ENCODE measurements at regions not wholly inside any gene's neighbourhood (a gene's known extent, or its start where the extent isn't known, plus 50 kb on each side); places are given as distances from the start of the nearest gene placed in this dataset.
"Not testable (repeated sequence)": the region's sequence is repeated elsewhere in the genome, so short reads cannot be mapped to it uniquely, and the experiment has no call there.

DNA sequence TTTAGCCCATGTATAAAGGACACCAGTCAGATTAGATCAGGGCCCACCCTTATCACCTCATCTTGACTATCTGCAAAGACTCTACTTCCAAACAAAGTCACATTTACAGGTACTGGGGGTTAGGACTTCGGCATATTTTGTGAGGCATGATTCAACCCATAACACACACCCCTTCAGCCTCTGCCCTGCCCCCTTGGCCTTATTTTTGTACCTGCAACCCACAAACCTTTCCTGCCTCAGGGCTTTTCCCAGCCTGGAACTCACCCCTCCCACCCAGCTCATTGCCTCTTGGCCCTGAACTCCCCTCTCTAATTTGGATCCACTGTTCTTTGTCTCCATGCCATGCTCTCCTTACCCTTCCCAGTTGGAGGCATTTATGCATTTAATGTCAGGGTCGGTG lies 1116.9 kb downstream of the TBC1D22A start:
- Mint-ChIP-seq H3K27ac (no peak overlapping the region), H3K36me3 (ENCODE audit: low read depth) (no peaks in the 10 kb centered on the region), H3K9me3 (no peaks in the 10 kb centered on the region), H3K27me3 (peaks cover 8% of the 10 kb centered on the region), H3K4me3 (no peak overlapping the region), H3K4me1 (no peaks in the 10 kb centered on the region)
- no peak for DNase-seq
- ChIA-PET CTCF (no interaction called here), POLR2A (no interaction called here)

DNA sequence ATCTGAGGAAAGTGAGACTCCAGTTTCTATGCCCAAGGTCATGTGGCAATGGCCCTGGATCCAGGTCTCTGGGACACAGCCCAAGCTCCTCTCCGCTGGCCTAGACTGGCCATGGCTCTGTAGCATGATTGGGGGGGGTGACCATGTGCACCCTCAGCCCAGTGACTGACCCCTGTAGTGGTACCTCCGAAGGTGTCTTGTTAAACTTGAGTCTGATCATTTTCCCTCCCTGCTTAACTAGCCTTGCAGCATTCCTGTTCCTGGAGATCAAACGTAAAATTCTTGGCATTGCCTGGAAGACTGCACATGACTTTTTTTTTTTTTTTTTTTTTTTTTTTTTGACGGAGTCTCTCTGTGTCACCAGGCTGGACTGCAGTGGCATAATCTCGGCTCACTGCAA lies 1116.0 kb downstream of the TBC1D22A start:
- H3K9me3 Mint-ChIP-seq, result no peaks in the 10 kb centered on the region
- POLR2A ChIA-PET, result no interaction called here
- H3K27ac Mint-ChIP-seq, result no peak overlapping the region
- H3K36me3 Mint-ChIP-seq (ENCODE audit: low read depth), result no peaks in the 10 kb centered on the region
- H3K4me3 Mint-ChIP-seq, result no peak overlapping the region
- CTCF ChIA-PET, result no interaction called here
- peaks cover 10% of the 10 kb centered on the region for H3K27me3 Mint-ChIP-seq
- H3K4me1 Mint-ChIP-seq, result no peaks in the 10 kb centered on the region
- no peak for DNase-seq

DNA sequence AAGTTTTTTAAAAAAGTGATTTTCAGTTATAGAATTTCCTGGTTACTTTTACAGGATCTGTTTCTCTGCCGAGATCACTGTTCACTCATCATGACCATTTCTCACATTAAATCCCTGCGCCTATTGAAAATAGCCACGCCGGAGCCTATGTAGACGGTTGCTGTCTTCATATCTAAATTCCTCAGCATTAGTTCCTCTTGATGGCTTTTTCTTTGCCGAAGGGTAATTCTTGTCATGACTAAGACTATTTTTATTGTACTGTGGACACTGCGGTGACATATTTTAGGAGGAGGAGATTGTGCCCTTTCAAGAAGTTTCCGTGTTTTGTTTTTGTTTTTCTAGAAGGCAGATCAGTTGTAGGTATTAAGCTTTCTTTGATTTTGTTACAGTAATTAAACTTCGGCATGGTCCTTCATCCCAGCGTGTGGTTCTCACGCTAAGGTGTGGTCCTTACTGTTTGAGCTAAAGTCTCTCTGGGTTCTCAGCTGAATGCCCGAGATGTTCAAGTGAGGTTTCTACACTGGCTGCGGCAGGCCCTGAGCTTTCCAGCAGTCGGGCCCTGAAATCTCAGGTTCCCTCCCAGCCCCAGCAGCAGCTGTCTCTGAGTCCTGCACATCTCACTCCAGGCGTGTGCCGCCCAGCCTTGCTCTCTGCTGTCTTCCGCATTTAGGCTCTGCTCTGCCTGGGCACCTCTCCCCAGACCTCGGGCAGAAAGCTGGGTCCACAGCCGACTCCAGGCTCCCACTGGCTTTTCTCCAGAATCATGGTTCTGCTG lies 1110.5 kb downstream of the TBC1D22A start:
- ChIA-PET POLR2A (no interaction called here), CTCF (no interaction called here)
- H3K27ac Mint-ChIP-seq, result no peak overlapping the region
- no peaks in the 10 kb centered on the region for H3K36me3 Mint-ChIP-seq (ENCODE audit: low read depth)
- H3K9me3 Mint-ChIP-seq, result no peaks in the 10 kb centered on the region
- no peaks in the 10 kb centered on the region for H3K4me1 Mint-ChIP-seq
- H3K27me3 Mint-ChIP-seq, result peaks cover 10% of the 10 kb centered on the region
- no peak for DNase-seq
- H3K4me3 Mint-ChIP-seq, result no peak overlapping the region

DNA sequence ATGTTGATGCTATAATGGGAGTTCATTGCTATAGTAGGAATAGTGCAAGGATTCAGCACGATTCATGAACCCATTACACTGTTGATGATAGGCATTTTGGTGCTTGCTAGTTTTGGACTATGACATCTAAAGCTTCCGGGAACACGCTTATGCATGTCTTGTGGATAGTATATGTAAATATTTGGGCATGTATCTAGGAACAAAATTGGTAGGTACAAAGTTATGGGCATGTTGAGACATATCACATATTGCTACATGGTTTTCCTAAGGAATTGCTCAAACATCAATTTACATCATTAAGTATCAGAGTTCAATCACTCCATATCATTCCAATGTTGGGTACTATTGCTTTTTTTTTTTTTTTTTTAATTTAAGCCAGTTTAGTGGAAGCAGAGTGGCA lies 1103.2 kb downstream of the TBC1D22A start:
- DNase-seq, result no peak
- POLR2A ChIA-PET, result no interaction called here
- CTCF ChIA-PET, result no interaction called here
- Mint-ChIP-seq H3K27me3 (no peaks in the 10 kb centered on the region), H3K9me3 (no peaks in the 10 kb centered on the region), H3K27ac (no peak overlapping the region), H3K4me3 (no peak overlapping the region), H3K4me1 (no peaks in the 10 kb centered on the region), H3K36me3 (ENCODE audit: low read depth) (no peaks in the 10 kb centered on the region)

GRCh38 chr22:47862394-47862793 lies 1099.9 kb downstream of the TBC1D22A start:
- no peaks in the 10 kb centered on the region for H3K9me3 Mint-ChIP-seq
- H3K36me3 Mint-ChIP-seq (ENCODE audit: low read depth), result no peaks in the 10 kb centered on the region
- ChIA-PET POLR2A (interaction anchor here (0.7 kb wide), 1 partner anchor 75 kb away, joined by 3 read pairs; no protein-coding TSS in a partner anchor), CTCF (no interaction called here)
- no peak for DNase-seq
- H3K27ac Mint-ChIP-seq, result no peak overlapping the region
- H3K4me3 Mint-ChIP-seq, result no peak overlapping the region
- no peaks in the 10 kb centered on the region for H3K4me1 Mint-ChIP-seq
- H3K27me3 Mint-ChIP-seq, result no peaks in the 10 kb centered on the region

- H3K9me3 Mint-ChIP-seq; H3K27me3 Mint-ChIP-seq; H3K4me3 Mint-ChIP-seq; POLR2A ChIA-PET; H3K27ac Mint-ChIP-seq; H3K36me3 Mint-ChIP-seq (ENCODE audit: low read depth); DNase-seq; H3K4me1 Mint-ChIP-seq: not testable (repeated sequence)
- CTCF ChIA-PET, result interaction anchor here (0.5 kb wide), 1 partner anchor 1061 kb away, joined by 3 read pairs; no protein-coding TSS in a partner anchor
Observed at GRCh38 chr22:47860907-47861306, 1098.5 kb downstream of the TBC1D22A start.

GRCh38 chr22:47859881-47860525 lies 1097.6 kb downstream of the TBC1D22A start:
- Mint-ChIP-seq H3K27ac (no peak overlapping the region), H3K4me1 (no peaks in the 10 kb centered on the region), H3K27me3 (no peaks in the 10 kb centered on the region), H3K4me3 (no peak overlapping the region), H3K9me3 (no peaks in the 10 kb centered on the region), H3K36me3 (ENCODE audit: low read depth) (no peaks in the 10 kb centered on the region)
- ChIA-PET CTCF (interaction anchor here (0.8 kb wide), 1 partner anchor 327 kb away, joined by 5 read pairs; no protein-coding TSS in a partner anchor), POLR2A (no interaction called here)
- no peak for DNase-seq

DNA sequence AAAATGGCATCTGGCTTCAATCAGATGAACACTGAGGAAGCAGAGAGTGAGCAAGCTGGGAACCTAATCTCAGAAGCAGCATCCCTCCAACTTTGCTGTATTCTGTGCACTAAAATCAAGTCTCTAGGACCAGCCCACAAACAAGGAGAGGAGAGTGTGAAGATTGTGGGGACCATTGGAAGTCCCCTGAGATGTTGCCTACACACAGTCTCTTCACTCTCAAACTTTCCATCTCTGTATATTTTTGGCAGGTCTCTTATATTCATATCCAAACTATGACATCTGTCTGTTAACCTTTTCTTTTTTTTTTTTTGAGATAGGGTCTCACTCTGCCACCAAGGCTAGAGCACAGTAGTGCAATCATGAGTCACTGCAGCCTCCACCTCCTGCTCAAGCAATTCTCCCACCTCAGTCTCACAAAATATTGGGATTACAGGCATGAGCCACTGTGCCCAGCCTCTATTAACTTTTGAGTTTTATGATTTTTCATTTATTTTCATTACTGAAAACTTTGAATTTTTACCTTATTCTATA lies 1096.4 kb downstream of the TBC1D22A start:
- no peak overlapping the region for H3K4me3 Mint-ChIP-seq
- H3K9me3 Mint-ChIP-seq, result no peaks in the 10 kb centered on the region
- H3K36me3 Mint-ChIP-seq (ENCODE audit: low read depth), result no peaks in the 10 kb centered on the region
- H3K27ac Mint-ChIP-seq, result no peak overlapping the region
- no peaks in the 10 kb centered on the region for H3K27me3 Mint-ChIP-seq
- CTCF ChIA-PET, result no interaction called here
- POLR2A ChIA-PET, result no interaction called here
- no peaks in the 10 kb centered on the region for H3K4me1 Mint-ChIP-seq
- no peak for DNase-seq

DNA sequence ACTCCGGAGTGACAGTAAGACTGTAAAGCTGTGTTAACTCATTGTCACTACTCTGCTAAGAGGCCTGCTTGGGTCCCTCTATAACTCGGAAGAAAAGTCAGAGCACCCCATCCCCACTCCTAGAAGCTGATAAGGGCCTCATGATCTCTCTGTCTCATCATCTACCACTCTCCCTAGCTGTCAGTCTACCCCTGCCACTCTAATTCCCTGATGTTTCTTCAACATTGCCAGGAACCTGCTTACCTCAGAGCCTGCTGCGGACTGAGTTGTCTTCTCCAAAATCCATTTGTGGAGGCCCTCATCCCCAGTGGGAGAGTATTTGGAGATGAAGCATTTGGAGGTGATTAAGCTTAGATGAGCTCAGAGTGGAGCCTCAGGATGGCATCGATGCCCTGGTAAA lies 1092.2 kb downstream of the TBC1D22A start:
- H3K27ac Mint-ChIP-seq, result no peak overlapping the region
- no peak overlapping the region for H3K4me3 Mint-ChIP-seq
- DNase-seq, result no peak
- no peaks in the 10 kb centered on the region for H3K36me3 Mint-ChIP-seq (ENCODE audit: low read depth)
- no peaks in the 10 kb centered on the region for H3K4me1 Mint-ChIP-seq
- ChIA-PET CTCF (interaction anchor here (0.7 kb wide), 1 partner anchor 326 kb away, joined by 3 read pairs; no protein-coding TSS in a partner anchor), POLR2A (no interaction called here)
- H3K27me3 Mint-ChIP-seq, result peaks cover 2% of the 10 kb centered on the region
- H3K9me3 Mint-ChIP-seq, result no peaks in the 10 kb centered on the region

- Mint-ChIP-seq H3K27me3 (peaks cover 2% of the 10 kb centered on the region), H3K36me3 (ENCODE audit: low read depth) (no peaks in the 10 kb centered on the region), H3K4me1 (no peaks in the 10 kb centered on the region), H3K27ac (no peak overlapping the region), H3K4me3 (no peak overlapping the region), H3K9me3 (no peaks in the 10 kb centered on the region)
- CTCF ChIA-PET, result interaction anchor here (0.7 kb wide), 1 partner anchor 327 kb away, joined by 3 read pairs; no protein-coding TSS in a partner anchor
- no peak for DNase-seq
- POLR2A ChIA-PET, result no interaction called here
Observed at GRCh38 chr22:47854251-47854650, 1091.8 kb downstream of the TBC1D22A start.

GRCh38 chr22:47853750-47854149 lies 1091.3 kb downstream of the TBC1D22A start:
- POLR2A ChIA-PET, result no interaction called here
- no peak for DNase-seq

DNA sequence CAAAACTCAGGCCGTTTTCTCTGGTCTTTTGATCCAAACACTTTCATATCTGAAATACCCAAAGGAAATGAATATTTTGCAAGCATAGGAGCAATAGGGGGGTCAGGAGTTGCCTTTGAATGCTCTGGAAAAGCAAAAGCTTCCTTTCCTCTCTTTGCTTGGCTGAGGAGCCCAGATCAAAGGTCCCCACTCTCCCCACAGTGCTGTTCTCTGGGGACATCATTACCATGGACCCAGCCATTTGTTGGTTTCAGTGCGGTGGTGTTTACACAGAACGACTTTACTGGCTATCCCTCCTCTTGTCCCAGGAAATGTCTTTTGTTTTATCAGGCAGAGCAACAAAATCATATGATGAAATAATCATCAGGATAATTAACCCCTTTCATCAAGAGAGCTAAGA lies 1089.1 kb downstream of the TBC1D22A start:
- H3K4me1 Mint-ChIP-seq, result no peaks in the 10 kb centered on the region
- peaks cover 2% of the 10 kb centered on the region for H3K27me3 Mint-ChIP-seq
- CTCF ChIA-PET, result no interaction called here
- POLR2A ChIA-PET, result no interaction called here
- no peaks in the 10 kb centered on the region for H3K36me3 Mint-ChIP-seq (ENCODE audit: low read depth)
- DNase-seq, result no peak
- no peaks in the 10 kb centered on the region for H3K9me3 Mint-ChIP-seq
- H3K4me3 Mint-ChIP-seq, result no peak overlapping the region
- H3K27ac Mint-ChIP-seq, result no peak overlapping the region

More at GRCh38 chr22:47853750-47854149, 1091.3 kb downstream of the TBC1D22A start:
- Mint-ChIP-seq H3K36me3 (ENCODE audit: low read depth) (no peaks in the 10 kb centered on the region), H3K27ac (no peak overlapping the region), H3K27me3 (peaks cover 2% of the 10 kb centered on the region), H3K4me1 (no peaks in the 10 kb centered on the region), H3K9me3 (no peaks in the 10 kb centered on the region), H3K4me3 (no peak overlapping the region)
- CTCF ChIA-PET, result no interaction called here

- H3K4me3 Mint-ChIP-seq, result no peak overlapping the region
- H3K27ac Mint-ChIP-seq, result no peak overlapping the region
- no peaks in the 10 kb centered on the region for H3K4me1 Mint-ChIP-seq
- peaks cover 2% of the 10 kb centered on the region for H3K27me3 Mint-ChIP-seq
- no peaks in the 10 kb centered on the region for H3K36me3 Mint-ChIP-seq (ENCODE audit: low read depth)
- ChIA-PET CTCF (no interaction called here), POLR2A (no interaction called here)
- no peaks in the 10 kb centered on the region for H3K9me3 Mint-ChIP-seq
- DNase-seq, result no peak
Observed at GRCh38 chr22:47850644-47851151, 1088.2 kb downstream of the TBC1D22A start.

All from activated CD4-positive, alpha-beta T cell treated with anti-CD3 and anti-CD28 coated beads, Interleukin-2, amount 10 ng/mL, durations not matched to agents 7 days and 5 days (primary cell).